Pancreas (tissue), 10 donors: ENCODE measurements at regions not wholly inside any gene's neighbourhood (a gene's known extent, or its start where the extent isn't known, plus 50 kb on each side); places are given as distances from the start of the nearest gene placed in this dataset.
A peak's percentile ranks its signal among the peaks of the same experiment; 100 is the strongest.

ENCODE experiments used
- ATAC-seq, 4 donors: fragments of 200-7000 bp; cut with Tn5 transposase; one replicate each; pipeline versions ENCODE4 v1.8.0 to v1.9.1; 2020; ENCODE audit warnings: mild to moderate bottlenecking in 4 of 4, moderate library complexity in 4 of 4
- DNase-seq, 6 donors: peaks; one replicate each; pipeline ENCODE4 v3.0.0-alpha.2; 2020
- FAIRE-seq: peaks from 2 replicates; lab custom pipeline; 2012; peaks lifted over from hg19 to GRCh38; lab: Jason Lieb, UNC
- H3K27ac ChIP-seq, 4 donors: fragments of 200-600 bp; sonication (generic); 1 replicate in 3 of 4; 2 replicates in 1 of 4; pipeline versions ENCODE4 v1.5.0 to v1.8.0; 2020
- H3K27me3 ChIP-seq, 4 donors: fragments of 200-600 bp; one replicate each; pipeline ENCODE4 v1.8.0; 2021
- H3K36me3 ChIP-seq, 3 donors: fragments of 200-600 bp; sonication (generic) in 1 of 3; one replicate each; pipeline versions ENCODE4 v1.5.0 to v1.8.0; 2020 to 2021
- H3K4me1 ChIP-seq, 3 donors: fragments of 200-600 bp; one replicate each; pipeline ENCODE4 v1.8.0; 2021
- H3K4me3 ChIP-seq, 4 donors: fragments of 200-600 bp; sonication (generic) in 2 of 4; one replicate each; pipeline versions ENCODE4 v1.5.0 to v1.8.0; 2020 to 2021
- H3K9me3 ChIP-seq, 4 donors: fragments of 200-600 bp; one replicate each; pipeline ENCODE4 v1.8.0; 2021
- CTCF ChIP-seq, 4 donors: fragments of 200-600 bp; sonication (generic) in 3 of 4; IDR thresholded peaks; one replicate each; pipeline versions ENCODE4 v1.5.0 to v1.8.0; 2021; ENCODE audit warnings: antibody characterized with exemption in 4 of 4
- WGBS, 2 donors: extraction: QIAGEN DNeasy Blood & Tissue Kit; methylation state at CpG; one replicate each; pipeline ENCODE4 v1.1.7; 2013; 5-methylcytosine and 5-hydroxymethylcytosine counted together
- intact Hi-C, 3 donors: fragments of 100-400 bp; cut with DNase I; formaldehyde crosslinking; loops; one replicate each; pipeline versions ENCODE4 v1.11.1 to v1.14.2; 2022
- donor health status: healthy with polysubstance abuse.
- donor health status: DM: no; HTN: no; CAD: no; lungs with moderate emphysema.
- donor health status: DM: no; HTN: no; CAD: no.
- donor health status: control.
- donor health status: control.
- donor health status: Bipolar disorder and iron deficiency.
- donor health status: DM: yes; HTN: yes; CAD: no.
- donor health status: DM: no; HTN: no; CAD: no.
- donor health status: DM: no; HTN: no; CAD: no.
- donor health status: DM: yes; HTN: yes; CAD: no.

- Histone ChIP-seq H3K4me1 (no peaks in the 10 kb centered on the region), H3K27ac (peak overlapping the region in 2 of 4 donors; percentile 50 to 62), H3K27me3 (no peaks in the 10 kb centered on the region), H3K36me3 (no peaks in the 10 kb centered on the region), H3K4me3 (no peak overlapping the region), H3K9me3 (no peaks in the 10 kb centered on the region)
- DNase-seq (no peak), ATAC-seq (peak in 3 of 4 donors; percentile 50 to 73 (median 57)), FAIRE-seq (no peak)
- intact Hi-C loops, result no loop called here
- WGBS, 2 donors, result 88 to 90% methylated on average over 26 of the region's 26 CpGs
- no peak for TF ChIP-seq CTCF (IDR thresholded peaks at IDR 0.05)
Measured at GRCh38 chr17:72445055-72445991, 324.5 kb downstream of the SOX9 start.

- Histone ChIP-seq H3K4me1 (no peaks in the 10 kb centered on the region), H3K27ac (peak overlapping the region in 1 of 4 donors; percentile 48), H3K9me3 (no peaks in the 10 kb centered on the region), H3K36me3 (no peaks in the 10 kb centered on the region), H3K4me3 (no peak overlapping the region), H3K27me3 (no peaks in the 10 kb centered on the region)
- ATAC-seq, result no peak
- intact Hi-C loops, result no loop called here
- WGBS, 2 donors, result 94% methylated on average over 6 of the region's 6 CpGs
- no peak for FAIRE-seq
- TF ChIP-seq CTCF (IDR thresholded peaks at IDR 0.05), result no peak
- DNase-seq, result no peak
Measured at GRCh38 chr17:72446118-72446517, 325.3 kb downstream of the SOX9 start.

DNA sequence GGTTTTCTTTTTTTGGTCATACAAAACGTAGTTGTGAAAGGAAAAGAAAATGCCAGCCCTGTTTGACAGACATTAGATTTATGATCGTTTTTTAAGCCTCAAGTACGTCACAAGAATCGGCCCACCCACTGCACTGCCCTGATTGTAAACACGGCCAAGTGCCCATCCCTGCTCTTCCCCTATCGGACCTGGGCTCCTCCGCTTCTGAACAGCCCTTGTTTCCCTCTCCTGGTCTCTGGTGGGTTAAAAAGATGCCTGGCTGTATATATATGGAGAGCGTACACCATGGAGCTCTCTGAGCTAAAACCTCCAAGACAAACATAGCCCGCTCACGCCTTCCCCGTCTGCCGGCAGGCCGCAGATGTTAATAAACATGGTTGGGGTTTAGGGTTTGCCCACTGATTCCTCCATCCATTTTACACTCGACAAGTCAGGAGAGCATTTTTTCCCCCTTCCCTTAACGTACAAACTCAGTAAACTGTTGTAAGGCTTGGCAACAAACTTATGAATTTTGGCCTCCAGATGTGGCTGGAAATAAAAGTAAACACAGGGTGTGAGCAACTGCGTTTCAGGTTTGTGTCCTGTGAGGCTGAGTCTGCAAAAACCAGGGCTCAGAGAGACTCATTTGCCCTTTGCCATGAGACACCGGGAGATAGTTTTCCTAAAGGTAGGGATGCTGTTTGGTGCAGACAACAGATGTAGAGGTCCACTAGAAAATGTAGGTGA lies 325.9 kb downstream of the SOX9 start:
- intact Hi-C loops, result no loop called here
- peak in 2 of 4 donors; percentile 28 to 31 for ATAC-seq
- Histone ChIP-seq H3K4me3 (no peak overlapping the region), H3K27ac (no peak overlapping the region), H3K4me1 (no peaks in the 10 kb centered on the region), H3K9me3 (no peaks in the 10 kb centered on the region), H3K36me3 (no peaks in the 10 kb centered on the region), H3K27me3 (no peaks in the 10 kb centered on the region)
- TF ChIP-seq CTCF (IDR thresholded peaks at IDR 0.05), result no peak
- FAIRE-seq, result no peak
- WGBS, 2 donors, result 80 to 86% methylated on average over 17 of the region's 17 CpGs
- DNase-seq, result no peak

DNA sequence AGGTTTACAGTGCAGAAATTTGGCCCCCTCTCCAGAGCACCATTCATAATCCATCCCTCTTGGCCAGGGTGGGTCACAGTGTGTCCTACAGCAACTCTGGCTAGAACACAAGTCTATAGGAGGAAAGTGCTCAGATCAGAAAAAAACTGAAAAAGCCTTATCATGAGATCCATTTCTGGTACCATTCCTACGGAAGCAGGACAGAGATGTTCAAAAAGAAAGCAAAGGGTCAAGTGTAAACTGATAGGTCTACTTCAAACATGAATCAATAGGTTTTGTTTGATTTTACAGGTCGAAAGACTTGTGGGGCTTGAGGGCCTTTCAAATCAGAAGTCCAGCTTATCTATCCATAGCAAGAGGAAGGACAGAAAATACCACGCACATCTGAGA lies 326.4 kb downstream of the SOX9 start:
- intact Hi-C loops, result no loop called here
- DNase-seq, result no peak
- WGBS, 2 donors, result 53 to 54% methylated on average over 3 of the region's 3 CpGs
- Histone ChIP-seq H3K36me3 (no peaks in the 10 kb centered on the region), H3K4me3 (no peak overlapping the region), H3K27ac (no peak overlapping the region), H3K27me3 (no peaks in the 10 kb centered on the region), H3K4me1 (no peaks in the 10 kb centered on the region), H3K9me3 (no peaks in the 10 kb centered on the region)
- ATAC-seq, result no peak
- no peak for FAIRE-seq
- no peak for TF ChIP-seq CTCF (IDR thresholded peaks at IDR 0.05)
